ENCODE measurements at regions not wholly inside any gene's neighbourhood (a gene's known extent, or its start where the extent isn't known, plus 50 kb on each side); places are given as distances from the start of the nearest gene placed in this dataset.

GRCh38 chr20:17878069-17878911 is 90.3 kb downstream of the SNX5 start:
- Mint-ChIP-seq H3K9me3 (no peaks in the 10 kb centered on the region), H3K4me3 (no peak overlapping the region), H3K4me1 (ENCODE audit: low read depth) (peaks cover 15% of the 10 kb centered on the region), H3K27me3 (peaks cover 3% of the 10 kb centered on the region), H3K27ac (peak overlapping the region; percentile 15), H3K36me3 (ENCODE audit: low read depth) (no peaks in the 10 kb centered on the region)
- no peak for DNase-seq

GRCh38 chr20:17875981-17876385 is 92.6 kb downstream of the SNX5 start:
- no peak overlapping the region for H3K4me3 Mint-ChIP-seq
- DNase-seq = no peak
- H3K36me3 Mint-ChIP-seq (ENCODE audit: low read depth) = no peaks in the 10 kb centered on the region
- H3K27me3 Mint-ChIP-seq = peaks cover 3% of the 10 kb centered on the region
- H3K27ac Mint-ChIP-seq = no peak overlapping the region
- no peaks in the 10 kb centered on the region for H3K9me3 Mint-ChIP-seq
- H3K4me1 Mint-ChIP-seq (ENCODE audit: low read depth) = peaks cover 24% of the 10 kb centered on the region

GRCh38 chr20:17875106-17875980 is 93.3 kb downstream of the SNX5 start:
- Mint-ChIP-seq H3K36me3 (ENCODE audit: low read depth) (no peaks in the 10 kb centered on the region), H3K27ac (no peak overlapping the region), H3K4me3 (no peak overlapping the region), H3K27me3 (peaks cover 3% of the 10 kb centered on the region), H3K9me3 (no peaks in the 10 kb centered on the region), H3K4me1 (ENCODE audit: low read depth) (peaks cover 24% of the 10 kb centered on the region)
- no peak for DNase-seq

GRCh38 chr20:17874271-17875105 is 94.1 kb downstream of the SNX5 start:
- Mint-ChIP-seq H3K4me3 (no peak overlapping the region), H3K27ac (no peak overlapping the region), H3K4me1 (ENCODE audit: low read depth) (peaks cover 24% of the 10 kb centered on the region), H3K9me3 (no peaks in the 10 kb centered on the region), H3K27me3 (peaks cover 3% of the 10 kb centered on the region), H3K36me3 (ENCODE audit: low read depth) (no peaks in the 10 kb centered on the region)
- DNase-seq = no peak

GRCh38 chr20:17873410-17874270 is 95.0 kb downstream of the SNX5 start:
- Mint-ChIP-seq H3K4me1 (ENCODE audit: low read depth) (peaks cover 17% of the 10 kb centered on the region), H3K27me3 (peaks cover 3% of the 10 kb centered on the region), H3K9me3 (no peaks in the 10 kb centered on the region), H3K36me3 (ENCODE audit: low read depth) (no peaks in the 10 kb centered on the region), H3K4me3 (no peak overlapping the region), H3K27ac (no peak overlapping the region)
- no peak for DNase-seq

- H3K27ac Mint-ChIP-seq = no peak overlapping the region
- H3K4me3 Mint-ChIP-seq = no peak overlapping the region
- peaks cover 11% of the 10 kb centered on the region for H3K4me1 Mint-ChIP-seq (ENCODE audit: low read depth)
- peaks cover 3% of the 10 kb centered on the region for H3K27me3 Mint-ChIP-seq
- H3K9me3 Mint-ChIP-seq = no peaks in the 10 kb centered on the region
- H3K36me3 Mint-ChIP-seq (ENCODE audit: low read depth) = no peaks in the 10 kb centered on the region
- no peak for DNase-seq
Observed at GRCh38 chr20:17872959-17873358, 95.6 kb downstream of the SNX5 start.

GRCh38 chr20:17872434-17872833 is 96.2 kb downstream of the SNX5 start:
- peaks cover 11% of the 10 kb centered on the region for H3K4me1 Mint-ChIP-seq (ENCODE audit: low read depth)
- H3K4me3 Mint-ChIP-seq = no peak overlapping the region
- no peak for DNase-seq
- peaks cover 3% of the 10 kb centered on the region for H3K27me3 Mint-ChIP-seq
- H3K36me3 Mint-ChIP-seq (ENCODE audit: low read depth) = no peaks in the 10 kb centered on the region
- no peak overlapping the region for H3K27ac Mint-ChIP-seq
- H3K9me3 Mint-ChIP-seq = no peaks in the 10 kb centered on the region

GRCh38 chr20:17871886-17872285 is 96.7 kb downstream of the SNX5 start:
- H3K4me1 Mint-ChIP-seq (ENCODE audit: low read depth) = peaks cover 11% of the 10 kb centered on the region
- no peak overlapping the region for H3K4me3 Mint-ChIP-seq
- peaks cover 7% of the 10 kb centered on the region for H3K27me3 Mint-ChIP-seq
- H3K36me3 Mint-ChIP-seq (ENCODE audit: low read depth) = no peaks in the 10 kb centered on the region
- DNase-seq = no peak
- no peak overlapping the region for H3K27ac Mint-ChIP-seq
- no peaks in the 10 kb centered on the region for H3K9me3 Mint-ChIP-seq

- no peaks in the 10 kb centered on the region for H3K36me3 Mint-ChIP-seq (ENCODE audit: low read depth)
- H3K4me3 Mint-ChIP-seq = no peak overlapping the region
- no peak overlapping the region for H3K27ac Mint-ChIP-seq
- no peak for DNase-seq
- peaks cover 7% of the 10 kb centered on the region for H3K27me3 Mint-ChIP-seq
- H3K4me1 Mint-ChIP-seq (ENCODE audit: low read depth) = peaks cover 11% of the 10 kb centered on the region
- no peaks in the 10 kb centered on the region for H3K9me3 Mint-ChIP-seq
Observed at GRCh38 chr20:17871181-17871580, 97.4 kb downstream of the SNX5 start.

- Mint-ChIP-seq H3K36me3 (ENCODE audit: low read depth) (no peaks in the 10 kb centered on the region), H3K4me3 (no peak overlapping the region), H3K27me3 (peaks cover 7% of the 10 kb centered on the region), H3K27ac (no peak overlapping the region), H3K4me1 (ENCODE audit: low read depth) (peaks cover 11% of the 10 kb centered on the region), H3K9me3 (no peaks in the 10 kb centered on the region)
- no peak for DNase-seq
Observed at GRCh38 chr20:17870086-17870740, 98.4 kb downstream of the SNX5 start.

GRCh38 chr20:17869295-17869994 is 99.1 kb downstream of the SNX5 start:
- no peaks in the 10 kb centered on the region for H3K9me3 Mint-ChIP-seq
- H3K27me3 Mint-ChIP-seq = peaks cover 4% of the 10 kb centered on the region
- no peak overlapping the region for H3K4me3 Mint-ChIP-seq
- peaks cover 10% of the 10 kb centered on the region for H3K4me1 Mint-ChIP-seq (ENCODE audit: low read depth)
- H3K36me3 Mint-ChIP-seq (ENCODE audit: low read depth) = no peaks in the 10 kb centered on the region
- no peak for DNase-seq
- no peak overlapping the region for H3K27ac Mint-ChIP-seq

GRCh38 chr20:17868700-17869231 is 99.8 kb downstream of the SNX5 start:
- no peak for DNase-seq
- Mint-ChIP-seq H3K9me3 (no peaks in the 10 kb centered on the region), H3K36me3 (ENCODE audit: low read depth) (no peaks in the 10 kb centered on the region), H3K27ac (no peak overlapping the region), H3K27me3 (peaks cover 4% of the 10 kb centered on the region), H3K4me3 (no peak overlapping the region), H3K4me1 (ENCODE audit: low read depth) (peaks cover 8% of the 10 kb centered on the region)

Data from activated T-cell treated with anti-CD3 and anti-CD28 coated beads, Interleukin-2, amount 50 U/mL, for 24 hours (primary cell).